Fibroblast of pulmonary artery (primary cell): ENCODE measurements at regions not wholly inside any gene's neighbourhood (a gene's known extent, or its start where the extent isn't known, plus 50 kb on each side); places are given as distances from the start of the nearest gene placed in this dataset.

Source experiments
- DNase-seq: peaks from one replicate; pipeline ENCODE4 v3.0.0-alpha.2; 2010; ENCODE audit warnings: low read depth
- H3K4me3 ChIP-seq: replicated peaks from 2 replicates; pipeline ENCODE4 v1.5.1; 2011; ENCODE audit warnings: low read depth, mild to moderate bottlenecking, control low read depth, low read length, moderate library complexity
- TF ChIP-seq, protein P1 (sequence below): IDR thresholded peaks from 2 replicates; pipeline ENCODE4 v1.5.1; 2011; ENCODE audit warnings: mild to moderate bottlenecking, control low read depth, low read length, inconsistent platforms; ENCODE audit errors: missing control alignments

DNA sequence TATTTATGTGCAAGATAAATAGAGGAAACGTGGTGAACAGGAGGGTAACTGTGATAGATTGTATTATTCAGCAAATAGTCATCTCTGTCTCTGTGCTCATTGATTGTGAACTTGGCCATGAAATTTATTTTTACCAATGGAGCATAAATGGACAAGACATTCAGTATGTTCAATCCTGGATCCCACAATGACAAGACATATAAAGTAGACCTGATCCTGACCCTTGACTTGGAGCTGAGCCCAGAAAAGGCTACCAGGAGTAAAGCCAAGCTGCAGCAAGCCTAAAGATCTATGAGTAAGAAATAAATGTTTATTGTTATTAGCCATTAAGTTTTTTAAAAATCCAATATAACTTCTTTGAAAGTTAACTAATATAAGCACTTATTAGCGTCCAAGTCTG is 531.2 kb downstream of the PIK3C3 start:
- DNase-seq: no peak
- TF ChIP-seq, protein P1, sequence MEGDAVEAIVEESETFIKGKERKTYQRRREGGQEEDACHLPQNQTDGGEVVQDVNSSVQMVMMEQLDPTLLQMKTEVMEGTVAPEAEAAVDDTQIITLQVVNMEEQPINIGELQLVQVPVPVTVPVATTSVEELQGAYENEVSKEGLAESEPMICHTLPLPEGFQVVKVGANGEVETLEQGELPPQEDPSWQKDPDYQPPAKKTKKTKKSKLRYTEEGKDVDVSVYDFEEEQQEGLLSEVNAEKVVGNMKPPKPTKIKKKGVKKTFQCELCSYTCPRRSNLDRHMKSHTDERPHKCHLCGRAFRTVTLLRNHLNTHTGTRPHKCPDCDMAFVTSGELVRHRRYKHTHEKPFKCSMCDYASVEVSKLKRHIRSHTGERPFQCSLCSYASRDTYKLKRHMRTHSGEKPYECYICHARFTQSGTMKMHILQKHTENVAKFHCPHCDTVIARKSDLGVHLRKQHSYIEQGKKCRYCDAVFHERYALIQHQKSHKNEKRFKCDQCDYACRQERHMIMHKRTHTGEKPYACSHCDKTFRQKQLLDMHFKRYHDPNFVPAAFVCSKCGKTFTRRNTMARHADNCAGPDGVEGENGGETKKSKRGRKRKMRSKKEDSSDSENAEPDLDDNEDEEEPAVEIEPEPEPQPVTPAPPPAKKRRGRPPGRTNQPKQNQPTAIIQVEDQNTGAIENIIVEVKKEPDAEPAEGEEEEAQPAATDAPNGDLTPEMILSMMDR: no peak
- no peak overlapping the region for H3K4me3 ChIP-seq

DNA sequence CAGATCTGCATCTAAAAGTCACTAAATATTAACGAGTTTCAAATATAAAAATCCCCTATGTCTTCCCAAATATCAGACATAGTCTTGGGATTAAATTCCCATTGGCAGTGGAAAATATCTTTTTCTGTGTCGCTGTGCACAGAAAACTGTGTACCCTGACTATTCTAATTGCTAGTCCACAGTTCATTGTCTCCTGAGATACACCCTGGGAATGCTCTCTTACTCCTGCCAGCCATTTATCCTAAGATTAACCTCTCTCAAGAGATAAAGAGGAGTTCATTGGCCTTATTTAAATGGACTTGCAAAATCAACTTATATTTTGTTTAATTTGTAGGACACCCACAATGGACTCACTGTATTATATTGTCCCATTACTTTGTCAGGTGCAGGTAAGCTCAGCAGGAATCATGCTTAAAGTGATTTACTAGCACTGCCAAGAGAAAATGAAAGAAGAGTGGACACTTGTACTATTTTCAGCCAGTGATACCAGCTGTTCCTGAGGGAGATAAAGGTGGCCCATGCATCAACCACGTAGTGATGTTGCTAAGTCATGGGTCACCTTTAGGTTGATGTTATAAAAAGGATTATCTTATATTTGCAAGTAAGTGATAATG is 553.8 kb downstream of the PIK3C3 start:
- TF ChIP-seq, protein P1: no peak
- H3K4me3 ChIP-seq: no peak overlapping the region
- no peak for DNase-seq

DNA sequence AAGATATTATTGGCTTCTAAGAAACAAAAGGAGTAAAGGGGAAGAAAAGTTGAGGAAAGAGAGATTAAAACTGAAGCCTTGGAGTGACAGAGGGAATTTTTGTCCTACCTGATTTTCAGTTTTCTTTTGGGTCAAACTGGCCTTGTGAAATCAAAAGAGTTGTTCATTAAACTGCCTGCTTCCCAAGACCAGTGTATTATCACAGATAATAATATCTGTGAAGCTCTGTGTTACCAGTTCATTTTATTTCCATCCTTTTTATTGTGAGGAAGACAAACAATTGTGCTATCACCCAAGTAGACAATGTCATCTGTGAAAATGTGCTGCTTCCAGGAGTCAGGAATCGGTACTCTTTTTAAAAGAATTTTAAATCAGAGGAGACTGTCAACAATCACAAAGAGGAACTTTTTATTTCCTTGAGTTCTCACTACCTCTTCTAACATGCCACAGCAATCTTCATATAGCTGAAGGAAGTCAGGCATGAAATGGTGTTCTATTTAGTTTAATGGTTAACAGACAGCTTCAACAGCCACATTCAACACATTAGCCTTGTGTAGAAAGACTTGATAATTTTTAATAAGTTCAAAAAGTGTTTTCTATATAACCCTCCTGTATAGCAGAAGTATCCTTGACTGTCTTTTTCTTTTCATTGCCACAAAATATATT is 554.8 kb downstream of the PIK3C3 start:
- TF ChIP-seq, protein P1: no peak
- no peak for DNase-seq

DNA sequence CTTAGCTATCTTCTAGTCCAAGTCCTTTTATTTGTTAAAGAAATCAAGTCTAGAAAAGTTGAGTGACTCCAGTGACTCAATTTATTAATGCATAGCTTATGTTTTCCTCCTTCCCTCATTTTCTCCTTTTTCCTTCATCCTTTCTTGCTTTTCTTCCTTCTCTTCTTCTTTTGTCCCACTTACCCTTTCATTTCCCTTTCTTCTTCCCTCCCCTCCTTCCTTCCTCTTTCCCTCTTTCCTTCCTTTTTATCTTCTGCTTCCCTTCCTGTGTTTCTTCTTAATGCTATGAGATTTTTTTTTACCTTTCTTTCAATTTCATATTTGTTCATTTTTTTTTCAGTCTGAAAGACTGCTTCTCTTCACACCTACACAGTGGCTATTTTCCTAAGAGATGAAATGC is 555.5 kb downstream of the PIK3C3 start:
- TF ChIP-seq, protein P1: no peak
- H3K4me3 ChIP-seq: no peak overlapping the region
- DNase-seq: no peak

More for the DNA sequence above, 554.8 kb downstream of the PIK3C3 start:
- H3K4me3 ChIP-seq: no peak overlapping the region

GRCh38 chr18:42513441-42513840 is 558.4 kb downstream of the PIK3C3 start:
- H3K4me3 ChIP-seq: no peak overlapping the region
- TF ChIP-seq, protein P1: no peak
- no peak for DNase-seq

DNA sequence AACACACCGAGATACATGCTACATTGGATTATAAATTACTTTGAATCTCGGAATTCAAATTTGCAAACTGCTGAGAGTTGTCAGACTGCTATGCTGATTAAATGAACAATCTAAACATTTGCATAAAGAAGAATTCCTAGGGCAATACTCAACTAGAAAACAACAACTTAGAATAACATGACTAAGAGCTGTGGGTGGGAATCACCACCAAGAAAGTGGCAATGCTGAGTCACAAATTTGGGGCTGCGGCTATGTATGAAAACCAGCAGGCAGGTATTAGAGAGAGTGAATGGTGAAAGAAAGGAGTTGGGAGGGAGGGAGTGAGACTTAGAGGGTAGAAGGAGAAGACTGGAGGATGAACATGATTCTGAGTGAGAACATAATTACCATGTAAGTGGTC is 559.5 kb downstream of the PIK3C3 start:
- peak; percentile 1 for DNase-seq

More for the DNA sequence above, 559.5 kb downstream of the PIK3C3 start:
- no peak overlapping the region for H3K4me3 ChIP-seq
- TF ChIP-seq, protein P1: no peak
